Cardiac fibroblast (primary cell): ENCODE measurements at regions not wholly inside any gene's neighbourhood (a gene's known extent, or its start where the extent isn't known, plus 50 kb on each side); places are given as distances from the start of the nearest gene placed in this dataset.
A peak's percentile ranks its signal among the peaks of the same experiment; 100 is the strongest.

Source experiments
- DNase-seq, 2 donors: peaks; one replicate each; pipeline versions ENCODE4 v3.0.0 to v3.0.0-alpha.2; 2010; ENCODE audit warnings: low read depth in 2 of 2
- H3K4me3 ChIP-seq, 2 donors: replicated peaks in 1 of 2; 1 replicate in 1 of 2; 2 replicates in 1 of 2; pipeline ENCODE4 v1.5.1; 2011; ENCODE audit warnings: low read depth in 2 of 2, low read length in 2 of 2, mild to moderate bottlenecking in 2 of 2, moderate library complexity in 1 of 2
- TF ChIP-seq, protein P1 (sequence below): IDR thresholded peaks from one replicate; pipeline ENCODE4 v1.5.1; 2011; ENCODE audit warnings: low read depth, mild to moderate bottlenecking, low read length, inconsistent platforms

DNA sequence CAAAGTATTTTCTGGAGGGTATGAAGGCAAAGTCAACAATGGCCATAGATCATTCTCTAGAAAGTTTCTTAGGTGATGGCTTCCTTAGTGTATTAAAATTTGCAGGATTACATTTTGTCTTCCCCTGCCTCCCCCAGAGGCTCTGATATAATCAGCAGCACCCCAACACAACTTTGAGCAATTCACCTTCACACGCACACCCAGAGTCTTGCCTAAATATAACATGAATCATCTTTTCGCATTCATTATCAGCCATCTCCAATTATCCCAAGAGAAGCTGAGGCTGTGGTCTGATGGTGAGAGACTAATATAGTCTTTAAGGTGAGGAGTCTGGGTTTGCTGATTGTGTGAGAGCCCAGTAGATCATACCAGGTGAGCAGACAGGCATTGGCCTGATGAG is 343.0 kb downstream of the RRAGC start:
- TF ChIP-seq, protein P1, sequence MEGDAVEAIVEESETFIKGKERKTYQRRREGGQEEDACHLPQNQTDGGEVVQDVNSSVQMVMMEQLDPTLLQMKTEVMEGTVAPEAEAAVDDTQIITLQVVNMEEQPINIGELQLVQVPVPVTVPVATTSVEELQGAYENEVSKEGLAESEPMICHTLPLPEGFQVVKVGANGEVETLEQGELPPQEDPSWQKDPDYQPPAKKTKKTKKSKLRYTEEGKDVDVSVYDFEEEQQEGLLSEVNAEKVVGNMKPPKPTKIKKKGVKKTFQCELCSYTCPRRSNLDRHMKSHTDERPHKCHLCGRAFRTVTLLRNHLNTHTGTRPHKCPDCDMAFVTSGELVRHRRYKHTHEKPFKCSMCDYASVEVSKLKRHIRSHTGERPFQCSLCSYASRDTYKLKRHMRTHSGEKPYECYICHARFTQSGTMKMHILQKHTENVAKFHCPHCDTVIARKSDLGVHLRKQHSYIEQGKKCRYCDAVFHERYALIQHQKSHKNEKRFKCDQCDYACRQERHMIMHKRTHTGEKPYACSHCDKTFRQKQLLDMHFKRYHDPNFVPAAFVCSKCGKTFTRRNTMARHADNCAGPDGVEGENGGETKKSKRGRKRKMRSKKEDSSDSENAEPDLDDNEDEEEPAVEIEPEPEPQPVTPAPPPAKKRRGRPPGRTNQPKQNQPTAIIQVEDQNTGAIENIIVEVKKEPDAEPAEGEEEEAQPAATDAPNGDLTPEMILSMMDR = no peak
- H3K4me3 ChIP-seq = no peak overlapping the region
- DNase-seq = no peak

DNA sequence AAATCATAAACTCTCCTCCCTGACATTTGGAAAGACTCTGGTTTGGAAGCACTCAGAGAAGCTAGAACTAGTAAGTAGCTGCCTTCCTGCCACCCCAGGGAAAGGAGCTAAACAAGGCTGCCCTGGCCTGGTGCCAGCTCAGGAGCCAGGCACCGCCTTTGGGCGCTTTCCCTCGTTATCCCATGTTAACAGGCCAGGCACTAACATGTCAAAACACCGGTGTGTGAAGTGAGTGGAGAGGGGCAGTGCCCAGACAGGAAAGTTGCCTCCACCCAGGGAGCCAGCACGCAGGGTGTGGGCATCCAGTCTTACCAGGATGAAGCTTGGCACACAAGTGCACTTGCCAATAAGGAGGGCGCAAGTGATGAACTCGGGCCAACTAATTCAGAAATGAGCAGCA is 346.8 kb downstream of the RRAGC start:
- DNase-seq = no peak
- TF ChIP-seq, protein P1 = no peak

DNA sequence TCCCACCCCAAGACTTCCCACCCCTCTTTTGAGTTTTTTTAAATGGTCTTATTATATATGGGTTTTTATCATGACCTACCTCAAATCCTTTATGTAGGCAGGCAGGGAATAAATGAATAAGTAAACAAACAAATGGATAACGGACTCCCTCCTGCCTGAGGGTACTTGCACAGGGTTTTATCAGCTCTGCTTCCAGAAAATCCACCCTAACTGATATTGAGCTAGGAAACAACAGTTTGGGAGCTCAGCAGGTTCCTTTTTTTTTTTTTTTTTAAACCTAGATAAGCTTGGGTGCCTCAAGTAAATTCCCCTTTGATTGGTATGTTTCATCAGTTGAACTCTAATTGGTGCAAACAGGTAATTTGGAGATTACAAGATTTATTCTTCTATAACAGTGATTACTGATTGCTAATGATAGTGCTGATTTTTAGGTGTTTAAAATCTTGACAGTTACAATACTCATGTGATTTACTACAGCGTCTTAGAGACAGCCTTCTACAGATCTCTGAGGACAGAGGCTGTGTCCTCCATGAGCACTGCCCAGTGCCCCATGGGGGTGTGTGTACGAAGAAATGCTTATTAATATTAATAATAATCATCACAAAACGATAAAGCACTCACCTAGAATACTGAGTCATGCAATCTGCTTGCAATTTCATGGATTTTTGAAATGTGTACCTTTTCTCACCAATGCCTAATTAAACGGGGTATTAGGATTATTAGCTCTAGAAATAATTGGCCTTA is 347.4 kb downstream of the RRAGC start:
- TF ChIP-seq, protein P1 = no peak
- no peak overlapping the region for H3K4me3 ChIP-seq
- no peak for DNase-seq

More for the DNA sequence above, 346.8 kb downstream of the RRAGC start:
- no peak overlapping the region for H3K4me3 ChIP-seq

DNA sequence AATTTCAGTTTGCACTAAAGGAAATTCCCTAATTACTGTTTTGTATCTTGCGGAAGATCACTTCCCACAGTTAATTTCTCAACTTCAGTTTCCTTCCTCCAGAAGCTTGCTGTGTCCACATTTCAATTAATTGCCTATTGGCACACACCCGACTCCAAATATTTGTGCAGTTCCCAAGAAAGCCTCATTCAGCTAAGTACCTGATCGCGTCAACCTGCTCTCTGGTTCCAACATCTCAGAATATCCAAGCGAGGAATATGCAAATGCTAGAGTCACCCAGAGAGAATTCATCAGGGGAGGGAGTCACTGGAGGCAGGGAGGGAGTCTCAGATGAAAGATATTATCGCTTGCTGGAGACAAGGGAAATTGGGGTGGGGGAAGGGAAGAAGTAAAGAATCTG is 351.3 kb downstream of the RRAGC start:
- no peak for DNase-seq
- H3K4me3 ChIP-seq = no peak overlapping the region
- TF ChIP-seq, protein P1 = no peak

DNA sequence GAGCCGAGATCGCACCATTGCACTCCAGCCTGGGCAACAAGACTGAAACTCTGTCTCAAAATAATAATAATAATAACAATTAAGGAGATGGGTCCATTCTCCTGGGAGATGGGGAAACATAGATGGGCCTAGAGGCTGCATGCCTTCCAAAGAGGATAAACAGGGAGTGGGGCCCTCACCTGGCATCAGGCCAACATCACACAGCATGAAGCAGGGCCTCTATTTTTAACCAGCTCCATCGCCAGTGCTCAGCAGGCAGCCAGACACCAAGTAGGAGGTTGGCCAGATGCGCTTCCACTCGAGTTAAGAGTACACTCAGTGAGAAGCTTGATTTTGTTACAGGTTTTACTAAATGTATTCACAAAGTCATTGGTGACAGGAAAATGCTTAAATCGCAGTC is 352.0 kb downstream of the RRAGC start:
- H3K4me3 ChIP-seq = no peak overlapping the region
- TF ChIP-seq, protein P1 = no peak
- DNase-seq = no peak

DNA sequence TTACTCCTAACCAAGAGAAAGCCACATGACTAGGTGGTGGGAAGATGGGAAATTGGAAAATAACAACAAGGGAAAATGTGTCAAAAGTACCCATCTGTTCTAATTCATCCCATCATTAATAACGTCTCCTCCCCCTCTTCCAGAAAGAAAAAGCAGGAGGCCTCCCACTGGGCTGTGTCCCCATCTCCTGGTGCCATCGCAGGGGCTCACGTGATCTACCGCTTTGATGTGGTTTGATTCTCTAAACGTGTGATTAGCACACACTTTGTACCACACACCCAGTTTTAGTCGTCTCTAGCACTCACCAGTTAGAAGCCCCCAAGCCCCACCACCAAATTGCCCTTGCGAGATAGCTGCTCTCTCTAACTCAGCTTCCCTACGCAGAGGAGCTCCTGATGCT is 353.6 kb downstream of the RRAGC start:
- TF ChIP-seq, protein P1 = no peak
- H3K4me3 ChIP-seq = no peak overlapping the region
- no peak for DNase-seq

DNA sequence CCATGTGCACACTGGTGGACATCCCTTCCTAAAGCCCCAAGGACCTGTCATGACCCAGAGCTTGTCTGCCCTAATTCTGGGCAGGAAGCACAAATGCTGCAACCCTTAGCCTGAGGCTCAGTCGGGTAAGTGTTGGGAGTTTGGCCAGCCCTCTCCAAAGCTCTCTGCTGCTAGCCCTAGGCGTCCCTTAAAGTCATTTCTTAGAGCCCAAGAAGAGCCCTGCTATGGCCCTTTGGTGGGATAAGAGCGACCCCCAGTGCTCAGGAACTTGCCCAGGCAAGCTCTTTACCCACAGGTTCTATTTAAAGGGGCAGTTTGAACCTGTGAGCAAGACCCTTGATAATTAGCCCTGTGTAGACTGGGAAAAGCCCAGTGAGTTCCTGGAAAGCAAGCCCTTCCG is 356.8 kb downstream of the RRAGC start:
- DNase-seq = peak in 1 of 2 donors; percentile 1
- TF ChIP-seq, protein P1 = no peak
- no peak overlapping the region for H3K4me3 ChIP-seq
